Left lung (tissue), 4 donors: ENCODE measurements at regions not wholly inside any gene's neighbourhood (a gene's known extent, or its start where the extent isn't known, plus 50 kb on each side); places are given as distances from the start of the nearest gene placed in this dataset.

Experiments
- ATAC-seq: fragments of 200-7000 bp; cut with Tn5 transposase; one replicate; pipeline ENCODE4 v1.9.1; 2020; ENCODE audit warnings: moderate library complexity
- DNase-seq, 4 donors: peaks; one replicate each; pipeline ENCODE4 v3.0.0-alpha.2; 2013 to 2020
- H3K27ac ChIP-seq, 2 donors: fragments of 200-600 bp; sonication (generic) in 1 of 2; one replicate each; pipeline versions ENCODE4 v1.5.0 to v1.8.0; 2020 to 2021
- H3K27me3 ChIP-seq, 2 donors: fragments of 200-600 bp; sonication (generic) in 1 of 2; one replicate each; pipeline versions ENCODE4 v1.5.0 to v1.8.0; 2020 to 2021
- H3K36me3 ChIP-seq, 2 donors: fragments of 200-600 bp; sonication (generic) in 1 of 2; one replicate each; pipeline versions ENCODE4 v1.5.0 to v1.8.0; 2020 to 2021
- H3K4me1 ChIP-seq, 2 donors: fragments of 200-600 bp; one replicate each; pipeline ENCODE4 v1.8.0; 2021
- H3K4me3 ChIP-seq, 2 donors: fragments of 200-600 bp; sonication (generic) in 1 of 2; one replicate each; pipeline versions ENCODE4 v1.5.0 to v1.8.0; 2020 to 2021; ENCODE audit warnings: mild to moderate bottlenecking in 1 of 2
- H3K9me3 ChIP-seq, 2 donors: fragments of 200-600 bp; sonication (generic) in 1 of 2; one replicate each; pipeline versions ENCODE4 v1.5.0 to v1.8.0; 2020 to 2021
- CTCF ChIP-seq, 2 donors: fragments of 200-600 bp; sonication (generic) in 1 of 2; IDR thresholded peaks; one replicate each; pipeline versions ENCODE4 v1.5.0 to v1.8.0; 2021; ENCODE audit warnings: antibody characterized with exemption in 2 of 2
- intact Hi-C, 2 donors: fragments of 100-400 bp; cut with DNase I; formaldehyde crosslinking; loops; one replicate each; pipeline versions ENCODE4 v1.11.2 to v1.14.2; 2022
- donor health status: DM: no; HTN: yes; CAD: no.
- donor health status: DM: no; HTN: no; CAD: no.

- Histone ChIP-seq H3K27ac (no peak overlapping the region), H3K9me3 (no peaks in the 10 kb centered on the region), H3K27me3 (no peaks in the 10 kb centered on the region), H3K36me3 (no peaks in the 10 kb centered on the region), H3K4me3 (no peak overlapping the region), H3K4me1 (no peaks in the 10 kb centered on the region)
- DNase-seq (no peak), ATAC-seq (no peak)
- no peak for TF ChIP-seq CTCF (IDR thresholded peaks at IDR 0.05)
- intact Hi-C loops, result no loop called here
Observed at GRCh38 chr14:39683691-39684260, 251.5 kb upstream of the FBXO33 start.

- Histone ChIP-seq H3K36me3 (no peaks in the 10 kb centered on the region), H3K4me3 (no peak overlapping the region), H3K27me3 (no peaks in the 10 kb centered on the region), H3K4me1 (no peaks in the 10 kb centered on the region), H3K27ac (no peak overlapping the region), H3K9me3 (no peaks in the 10 kb centered on the region)
- no peak for ATAC-seq
- no peak for TF ChIP-seq CTCF (IDR thresholded peaks at IDR 0.05)
- intact Hi-C loops, result no loop called here
- DNase-seq, result no peak
Observed at GRCh38 chr14:39682582-39682981, 250.3 kb upstream of the FBXO33 start.

GRCh38 chr14:39681782-39682399 is 249.7 kb upstream of the FBXO33 start:
- intact Hi-C loops, result no loop called here
- Histone ChIP-seq H3K4me1 (no peaks in the 10 kb centered on the region), H3K27ac (no peak overlapping the region), H3K36me3 (no peaks in the 10 kb centered on the region), H3K27me3 (no peaks in the 10 kb centered on the region), H3K4me3 (no peak overlapping the region), H3K9me3 (no peaks in the 10 kb centered on the region)
- DNase-seq, result no peak
- no peak for TF ChIP-seq CTCF (IDR thresholded peaks at IDR 0.05)
- no peak for ATAC-seq

- Histone ChIP-seq H3K27ac (no peak overlapping the region), H3K36me3 (no peaks in the 10 kb centered on the region), H3K4me3 (no peak overlapping the region), H3K4me1 (no peaks in the 10 kb centered on the region), H3K27me3 (no peaks in the 10 kb centered on the region), H3K9me3 (no peaks in the 10 kb centered on the region)
- intact Hi-C loops, result no loop called here
- ATAC-seq (no peak), DNase-seq (no peak)
- no peak for TF ChIP-seq CTCF (IDR thresholded peaks at IDR 0.05)
Observed at GRCh38 chr14:39680777-39681176, 248.5 kb upstream of the FBXO33 start.

GRCh38 chr14:39673734-39674133 is 241.5 kb upstream of the FBXO33 start:
- ATAC-seq (no peak), DNase-seq (no peak)
- intact Hi-C loops, result no loop called here
- Histone ChIP-seq H3K4me1 (no peaks in the 10 kb centered on the region), H3K27ac (no peak overlapping the region), H3K4me3 (no peak overlapping the region), H3K9me3 (no peaks in the 10 kb centered on the region), H3K27me3 (no peaks in the 10 kb centered on the region), H3K36me3 (no peaks in the 10 kb centered on the region)
- TF ChIP-seq CTCF (IDR thresholded peaks at IDR 0.05), result no peak
